ENCODE measurements at regions not wholly inside any gene's neighbourhood (a gene's known extent, or its start where the extent isn't known, plus 50 kb on each side); places are given as distances from the start of the nearest gene placed in this dataset.
"Not testable (repeated sequence)": the region's sequence is repeated elsewhere in the genome, so short reads cannot be mapped to it uniquely, and the experiment has no call there.

DNA sequence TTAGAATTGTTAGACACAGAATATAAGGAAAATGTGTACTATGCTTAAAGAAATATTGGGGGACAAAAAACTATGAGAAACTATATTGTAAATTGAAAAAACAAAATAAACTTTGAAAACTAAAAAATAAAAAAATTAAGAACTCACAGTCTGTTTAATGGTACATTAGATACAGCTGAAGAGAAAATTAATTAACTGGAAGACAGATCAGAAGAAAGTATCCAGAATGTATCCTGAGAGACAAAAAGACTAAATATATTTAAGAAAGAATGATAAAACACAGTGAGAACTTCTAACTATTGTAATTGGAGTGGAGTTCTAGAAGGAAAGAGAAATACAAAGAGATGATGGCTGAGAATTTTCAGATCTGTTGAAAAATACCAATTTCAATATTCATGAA, 57.6 kb upstream of the SH3PXD2B start:
- Histone ChIP-seq H3K4me1 (peaks cover 3% of the 10 kb centered on the region), H3K9ac (no peak overlapping the region), H3K9me3 (ENCODE audit: control insufficient read depth, low read length) (no peaks in the 10 kb centered on the region), H3K4me3 (ENCODE audit: low read depth, low read length) (no peak overlapping the region), H2AFZ (no peak overlapping the region), H3K36me3 (ENCODE audit: control insufficient read depth, insufficient read depth, low read length) (no peaks in the 10 kb centered on the region), H3K27ac (no peak overlapping the region), H3K4me2 (ENCODE audit: low read length) (no peak overlapping the region), H3K27me3 (ENCODE audit: control insufficient read depth, insufficient read depth, low read length) (no peaks in the 10 kb centered on the region), H3K79me2 (no peaks in the 10 kb centered on the region)
- no peak for TF ChIP-seq CTCF (IDR thresholded peaks at IDR 0.05)

DNA sequence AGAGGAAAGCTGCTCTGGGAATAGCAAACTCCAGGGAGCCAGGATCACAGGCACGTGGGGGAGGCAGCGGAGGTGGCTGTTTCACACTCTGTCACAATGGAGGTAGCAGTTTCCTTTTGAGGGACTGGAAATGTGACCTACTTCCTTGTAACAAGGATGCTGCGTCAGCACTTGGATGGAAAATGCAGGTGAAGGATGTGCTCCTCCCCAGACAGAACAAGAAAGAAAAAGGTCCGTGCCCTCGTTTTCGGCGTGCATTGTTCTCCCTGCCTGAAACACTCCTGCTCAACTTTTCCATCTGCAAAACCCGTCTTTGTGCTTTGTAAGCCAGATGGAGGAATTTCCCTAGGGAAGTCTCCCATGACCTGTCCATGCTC, 55.1 kb upstream of the SH3PXD2B start:
- Histone ChIP-seq H3K4me3 (ENCODE audit: low read depth, low read length) (no peak overlapping the region), H3K27ac (peak overlapping the region; percentile 21), H3K36me3 (ENCODE audit: control insufficient read depth, insufficient read depth, low read length) (no peaks in the 10 kb centered on the region), H3K27me3 (ENCODE audit: control insufficient read depth, insufficient read depth, low read length) (no peaks in the 10 kb centered on the region), H3K4me1 (peaks cover 3% of the 10 kb centered on the region), H3K9me3 (ENCODE audit: control insufficient read depth, low read length) (no peaks in the 10 kb centered on the region), H2AFZ (peak overlapping the region; percentile 60), H3K4me2 (ENCODE audit: low read length) (no peak overlapping the region), H3K79me2 (no peaks in the 10 kb centered on the region), H3K9ac (no peak overlapping the region)
- no peak for TF ChIP-seq CTCF (IDR thresholded peaks at IDR 0.05)

DNA sequence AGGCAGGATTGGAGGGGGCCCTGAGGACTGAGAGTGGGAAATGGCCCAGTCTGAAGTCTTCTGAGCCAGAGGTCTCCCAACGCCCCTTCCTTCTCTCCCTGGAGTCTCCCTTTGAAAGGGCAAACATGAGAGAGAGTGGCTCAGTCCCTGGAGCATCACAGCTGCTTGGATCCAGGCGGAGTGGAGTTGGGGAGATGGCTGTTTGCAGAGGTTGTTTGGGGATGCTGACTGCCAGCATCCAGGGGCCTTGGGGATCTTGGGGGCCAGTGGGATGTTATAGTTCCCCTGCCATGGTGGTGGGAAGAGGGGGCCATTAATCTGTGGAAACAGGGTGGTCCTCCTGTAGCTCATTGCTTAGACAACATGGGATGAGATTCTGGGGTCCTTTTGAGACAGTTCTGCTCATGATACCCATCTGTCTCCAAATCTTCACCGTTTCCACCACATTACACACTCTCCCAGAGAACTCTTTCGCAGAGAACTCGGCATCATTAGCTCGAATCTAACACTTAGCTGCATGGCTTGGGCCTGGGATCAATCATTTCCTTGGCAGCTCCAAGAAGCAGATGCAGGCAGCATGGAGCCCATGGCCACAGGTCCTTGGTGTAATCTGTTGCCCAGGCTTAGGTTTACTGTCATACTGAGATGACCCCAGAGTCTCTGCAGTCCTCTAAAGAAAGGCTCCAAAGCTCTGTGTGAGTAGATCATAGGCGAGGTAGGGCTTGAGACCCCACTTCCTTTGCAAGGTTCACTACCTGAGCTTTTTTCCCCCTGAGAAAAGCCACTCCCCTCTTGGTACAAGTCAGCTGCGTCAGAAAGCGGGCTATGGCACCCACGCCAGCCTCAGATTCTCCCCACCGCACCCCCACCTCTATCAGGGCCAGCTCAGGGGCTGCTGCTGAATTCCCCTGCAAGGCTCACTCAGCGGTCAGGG, 54.4 kb upstream of the SH3PXD2B start:
- H3K79me2 ChIP-seq = no peaks in the 10 kb centered on the region
- H3K4me3 ChIP-seq (ENCODE audit: low read depth, low read length) = no peak overlapping the region
- H3K27me3 ChIP-seq (ENCODE audit: control insufficient read depth, insufficient read depth, low read length) = no peaks in the 10 kb centered on the region
- no peak overlapping the region for H3K9ac ChIP-seq
- H3K27ac ChIP-seq = peak overlapping the region; percentile 21
- peaks cover 3% of the 10 kb centered on the region for H3K4me1 ChIP-seq
- no peaks in the 10 kb centered on the region for H3K9me3 ChIP-seq (ENCODE audit: control insufficient read depth, low read length)
- H2AFZ ChIP-seq = peak overlapping the region; percentile 60
- H3K36me3 ChIP-seq (ENCODE audit: control insufficient read depth, insufficient read depth, low read length) = no peaks in the 10 kb centered on the region
- no peak overlapping the region for H3K4me2 ChIP-seq (ENCODE audit: low read length)
- TF ChIP-seq CTCF (IDR thresholded peaks at IDR 0.05) = no peak

GRCh38 chr5:172507485-172507884, 53.2 kb upstream of the SH3PXD2B start:
- not testable (repeated sequence) for H3K27me3 ChIP-seq (ENCODE audit: control insufficient read depth, insufficient read depth, low read length); H3K4me1 ChIP-seq; H3K36me3 ChIP-seq (ENCODE audit: control insufficient read depth, insufficient read depth, low read length); H3K79me2 ChIP-seq; H3K27ac ChIP-seq; H3K9me3 ChIP-seq (ENCODE audit: control insufficient read depth, low read length); H3K4me2 ChIP-seq (ENCODE audit: low read length); H3K4me3 ChIP-seq (ENCODE audit: low read depth, low read length); H3K9ac ChIP-seq; H2AFZ ChIP-seq

DNA sequence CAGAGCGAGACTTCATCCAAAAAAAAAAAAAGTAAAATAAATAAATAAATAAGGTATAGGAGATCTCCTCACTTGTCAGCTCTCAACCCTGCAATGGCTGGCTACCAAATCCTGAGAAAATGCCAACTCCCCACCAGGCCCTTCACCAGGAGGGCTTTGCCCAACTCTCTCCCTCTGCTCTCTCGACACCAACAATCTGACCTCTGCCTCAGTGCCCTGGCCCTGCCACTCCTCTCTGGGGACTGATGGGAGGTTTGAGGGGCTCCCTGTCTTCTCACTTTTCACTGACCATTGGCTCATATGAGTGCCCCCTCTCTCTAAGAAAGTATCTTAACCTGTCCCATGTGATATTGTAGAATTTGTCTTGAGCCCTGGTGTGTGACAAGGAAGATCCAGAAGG, 52.6 kb upstream of the SH3PXD2B start:
- H3K9me3 ChIP-seq (ENCODE audit: control insufficient read depth, low read length) = no peaks in the 10 kb centered on the region
- H3K27me3 ChIP-seq (ENCODE audit: control insufficient read depth, insufficient read depth, low read length) = no peaks in the 10 kb centered on the region
- H3K4me1 ChIP-seq = peaks cover 3% of the 10 kb centered on the region
- no peak overlapping the region for H2AFZ ChIP-seq
- no peak for TF ChIP-seq CTCF (IDR thresholded peaks at IDR 0.05)
- H3K27ac ChIP-seq = no peak overlapping the region
- no peak overlapping the region for H3K4me3 ChIP-seq (ENCODE audit: low read depth, low read length)
- H3K36me3 ChIP-seq (ENCODE audit: control insufficient read depth, insufficient read depth, low read length) = no peaks in the 10 kb centered on the region
- H3K4me2 ChIP-seq (ENCODE audit: low read length) = no peak overlapping the region
- H3K9ac ChIP-seq = no peak overlapping the region
- no peaks in the 10 kb centered on the region for H3K79me2 ChIP-seq

Data from parathyroid adenoma (tissue), 2 donors.